HG02970 (cell line): ENCODE measurements at regions not wholly inside any gene's neighbourhood (a gene's known extent, or its start where the extent isn't known, plus 50 kb on each side); places are given as distances from the start of the nearest gene placed in this dataset.

ENCODE experiments used
- ATAC-seq: cut with Tn5 transposase; IDR thresholded peaks from one replicate; pipeline ENCODE4 v1.9.1; 2021; ENCODE audit warnings: mild to moderate bottlenecking, moderate library complexity, moderate number of reproducible peaks; ENCODE audit not compliant: unreplicated experiment, low FRiP score

DNA sequence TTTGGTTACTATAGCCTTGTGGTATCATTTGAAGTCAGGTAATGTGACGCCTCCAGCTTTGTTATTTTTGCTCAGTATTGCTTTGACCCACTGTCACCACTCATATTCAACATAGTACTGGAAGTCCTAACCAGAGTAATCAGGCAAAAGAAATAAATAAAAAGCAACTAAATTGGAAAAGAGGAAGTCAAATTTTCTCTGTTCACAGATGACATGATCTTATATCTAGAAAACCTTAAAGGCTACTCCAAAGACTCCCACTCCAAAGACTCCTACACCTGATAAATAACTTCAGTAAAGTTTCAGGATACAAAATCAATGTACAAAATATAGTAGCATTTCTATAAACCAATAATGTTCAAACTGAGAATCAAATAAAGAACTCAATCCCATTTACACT lies 348.6 kb downstream of the CXXC4 start:
- no peak for ATAC-seq

DNA sequence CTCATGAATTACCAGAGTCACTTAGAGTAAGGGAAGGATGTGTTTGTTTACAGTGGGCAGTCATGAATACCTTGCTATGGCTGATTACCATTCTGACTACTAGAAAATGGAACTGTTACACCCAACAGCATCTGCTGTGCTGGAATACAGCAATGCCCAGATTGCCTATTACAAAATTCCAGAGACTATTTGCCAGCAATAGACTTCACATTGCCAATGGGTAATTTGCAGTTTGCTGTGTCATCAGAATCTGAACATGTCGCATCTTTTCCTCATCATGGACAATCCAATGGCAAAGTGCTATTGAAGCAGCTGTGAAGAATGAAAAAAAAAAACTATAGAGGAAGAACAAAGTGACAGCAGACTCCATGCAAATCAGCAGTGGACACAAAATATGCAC lies 356.6 kb downstream of the CXXC4 start:
- no peak for ATAC-seq

- ATAC-seq, result no peak
Measured at GRCh38 chr4:104129243-104129642, 365.5 kb downstream of the CXXC4 start.

GRCh38 chr4:104128850-104129213 lies 365.9 kb downstream of the CXXC4 start:
- no peak for ATAC-seq

DNA sequence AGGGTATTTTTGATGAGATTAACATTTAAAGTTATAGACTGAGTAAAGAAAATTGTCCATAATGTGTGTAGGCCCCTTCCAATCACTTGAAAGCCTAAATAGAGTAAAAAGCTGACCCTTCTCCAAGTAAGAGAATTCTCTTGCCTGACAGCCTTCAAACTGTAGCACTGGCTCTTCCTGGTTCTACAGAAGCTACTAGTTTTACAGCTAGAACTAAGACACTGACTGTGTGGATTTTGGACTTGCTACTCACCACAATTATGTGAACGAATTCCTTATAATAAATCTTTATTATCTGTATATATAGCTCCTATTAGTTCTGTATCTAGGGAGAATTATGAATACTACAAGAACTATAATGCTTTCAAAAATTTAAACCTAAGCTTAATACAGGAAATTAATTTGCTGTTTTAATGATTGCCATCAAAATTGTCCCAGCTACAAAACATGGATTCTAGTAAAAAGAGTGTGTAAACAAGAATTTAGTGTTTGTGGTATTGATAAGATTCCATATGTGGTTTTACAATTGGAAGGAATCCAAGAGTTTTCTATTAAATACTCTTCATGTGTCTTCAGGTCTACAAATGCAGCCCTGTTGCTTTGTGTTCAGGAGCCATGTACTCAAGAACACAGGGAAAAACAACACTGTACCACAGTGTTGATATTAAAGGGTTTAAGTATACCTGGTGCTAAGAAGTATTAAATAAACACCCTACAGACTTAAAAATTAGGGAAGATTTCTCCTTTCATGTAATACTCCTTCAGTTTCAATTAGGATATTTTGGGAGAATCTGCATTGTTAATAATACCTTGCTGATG lies 366.5 kb downstream of the CXXC4 start:
- no peak for ATAC-seq

- ATAC-seq, result no peak
Measured at GRCh38 chr4:104123021-104123420, 371.7 kb downstream of the CXXC4 start.

DNA sequence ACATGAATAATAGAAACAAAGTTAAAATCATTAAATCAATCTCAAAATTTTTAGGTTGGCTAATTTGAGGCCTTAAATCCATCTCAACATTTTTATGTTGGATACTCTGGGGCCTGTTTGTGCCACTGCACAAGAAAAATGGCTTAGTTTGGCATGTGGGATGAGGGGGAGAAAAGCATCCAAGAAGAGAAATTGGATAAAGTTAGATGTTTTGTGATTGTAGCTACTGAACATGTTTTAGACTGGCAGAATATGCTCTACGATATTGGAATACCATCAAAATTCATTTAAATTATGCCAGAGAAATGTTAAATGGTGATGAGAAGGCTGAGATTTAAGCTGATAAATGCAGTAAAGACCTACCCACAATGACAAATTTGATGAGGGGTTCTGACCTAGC lies 376.9 kb downstream of the CXXC4 start:
- no peak for ATAC-seq

DNA sequence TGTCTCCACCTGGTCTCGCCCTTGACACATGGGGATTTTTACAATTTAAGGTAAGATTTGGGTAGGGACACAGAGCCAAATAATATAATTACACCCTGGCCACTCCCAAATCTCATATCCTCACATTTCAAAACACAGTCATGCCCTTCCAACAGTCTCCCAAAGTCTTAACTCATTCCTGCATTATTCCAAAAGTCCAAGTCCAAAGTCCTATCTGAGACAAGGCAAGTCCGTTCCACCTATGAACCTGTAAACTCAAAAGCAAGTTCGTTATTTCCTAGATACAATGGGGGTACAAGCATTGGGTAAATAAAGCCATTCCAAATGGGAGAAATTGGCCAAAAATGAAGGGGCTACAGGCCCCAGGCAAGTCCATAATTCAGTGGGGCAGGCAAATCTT lies 380.8 kb downstream of the CXXC4 start:
- no peak for ATAC-seq

GRCh38 chr4:104099141-104099540 lies 379.4 kb upstream of the TACR3 start:
- ATAC-seq, result no peak

DNA sequence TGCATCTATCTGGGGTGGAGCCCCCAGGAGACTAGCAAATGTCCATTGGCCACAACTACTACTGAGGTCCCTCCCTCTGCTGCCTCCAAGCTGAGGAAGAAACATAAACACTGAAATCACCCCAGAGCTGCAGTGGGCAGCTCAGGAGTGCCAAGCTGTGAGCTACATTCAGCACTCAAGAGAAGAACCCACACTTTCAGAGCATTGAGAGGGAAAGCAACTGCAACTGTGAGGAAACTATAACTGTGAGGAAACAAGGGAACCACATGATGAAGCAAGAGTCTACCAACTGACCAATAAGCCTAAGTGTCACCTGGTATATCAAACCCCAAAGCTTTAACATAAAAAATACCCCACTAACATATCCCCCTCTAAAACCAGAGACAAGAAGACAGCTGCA lies 373.5 kb upstream of the TACR3 start:
- ATAC-seq, result no peak

DNA sequence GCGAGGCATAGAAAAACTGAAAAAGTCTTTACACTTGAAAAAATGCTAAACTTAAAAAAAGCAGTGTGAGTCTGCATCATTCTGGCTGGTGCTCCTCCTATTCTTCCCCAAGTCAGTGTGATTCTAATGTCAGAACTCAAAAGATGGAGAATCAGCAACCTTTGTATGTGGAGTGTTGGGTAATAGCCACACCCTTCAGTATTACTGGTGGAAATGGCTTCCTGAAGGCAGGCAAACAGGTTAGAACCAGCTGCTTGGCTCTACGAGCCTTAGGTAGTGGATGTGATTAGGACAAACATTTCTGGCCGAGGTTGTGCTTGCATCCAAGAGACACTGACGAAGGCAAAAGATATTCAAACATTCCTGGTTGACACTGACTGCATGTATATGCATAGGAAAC lies 353.4 kb upstream of the TACR3 start:
- no peak for ATAC-seq

DNA sequence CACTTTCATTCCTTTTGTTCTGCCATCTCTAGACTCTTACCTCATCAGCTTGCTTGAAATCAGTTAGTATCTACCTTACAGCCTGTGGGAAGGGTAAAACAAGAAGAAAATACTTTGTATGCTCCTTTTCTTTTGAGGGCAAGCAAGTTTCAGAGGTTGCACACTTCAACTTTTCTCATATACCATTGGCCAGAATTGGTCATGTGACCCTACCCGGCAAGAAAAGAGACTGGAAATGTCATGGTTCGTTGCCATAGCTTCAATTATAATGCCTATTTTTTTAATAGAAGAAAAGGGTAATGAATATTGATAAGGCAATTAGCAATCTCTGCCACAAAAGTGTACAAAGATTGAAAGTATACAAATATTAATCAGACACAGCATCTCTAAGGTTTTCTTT lies 346.7 kb upstream of the TACR3 start:
- no peak for ATAC-seq

DNA sequence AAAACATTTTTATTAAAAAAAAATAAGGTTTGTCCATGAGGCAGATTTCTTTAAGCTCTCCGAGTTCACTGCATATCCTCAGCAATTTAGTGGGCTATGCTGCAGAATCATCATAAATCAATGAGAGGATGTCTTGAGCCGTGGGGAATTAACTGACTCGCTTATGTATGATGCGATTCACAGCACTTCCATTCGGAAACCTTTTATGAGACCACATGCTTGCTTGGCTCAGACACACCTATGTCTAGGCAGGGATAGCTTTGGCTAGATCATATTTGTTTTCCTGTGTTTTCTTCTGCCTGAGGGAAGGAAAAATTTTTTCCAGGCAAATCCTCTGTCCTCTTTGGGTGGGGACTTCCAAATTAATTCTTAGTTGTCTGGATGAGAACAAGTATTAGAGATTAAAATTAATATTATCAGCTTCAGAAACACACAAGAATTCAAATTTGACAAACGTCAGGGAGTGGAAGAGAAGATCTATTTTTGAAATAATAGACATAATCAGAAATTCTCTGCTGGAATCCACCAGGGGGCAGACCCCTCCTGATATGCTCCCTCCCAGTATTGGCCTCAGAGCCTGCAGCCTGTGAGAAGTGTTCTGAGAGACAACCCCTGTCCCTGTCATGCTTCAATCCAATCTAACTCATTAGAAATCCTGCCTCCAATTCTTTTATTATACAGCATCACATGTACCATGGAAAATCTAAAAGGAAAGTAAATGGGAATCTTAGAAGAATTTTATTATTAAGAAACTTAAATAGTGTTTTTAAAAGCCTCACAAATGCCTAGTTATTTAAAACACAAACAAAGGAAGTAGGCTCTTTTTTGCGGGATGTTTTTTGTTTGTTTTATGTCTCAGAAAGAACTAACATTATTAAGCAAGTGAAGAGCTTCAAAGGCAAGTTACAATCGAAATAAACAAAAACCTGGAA lies 345.1 kb upstream of the TACR3 start:
- peak; percentile 52 for ATAC-seq

- ATAC-seq, result no peak
Measured at GRCh38 chr4:104063341-104063740, 343.6 kb upstream of the TACR3 start.

DNA sequence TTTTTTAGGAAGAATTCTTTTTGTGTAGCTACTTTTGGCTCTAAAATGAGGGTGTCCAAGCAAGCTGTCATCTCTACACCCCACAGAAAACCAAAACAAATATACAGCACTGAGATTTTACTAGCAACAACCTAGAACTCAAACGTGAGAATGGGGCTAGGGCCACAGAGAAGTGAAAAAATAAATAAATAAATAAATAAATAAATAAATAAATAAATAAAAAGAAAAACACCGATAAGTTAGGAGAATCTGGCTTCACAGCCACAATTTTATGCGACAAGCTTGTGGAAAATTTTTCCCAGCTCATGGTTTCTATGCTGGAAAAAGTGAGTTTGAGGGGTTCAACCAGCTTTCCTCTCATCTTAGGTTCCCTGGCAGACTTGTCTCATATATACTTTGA lies 324.6 kb upstream of the TACR3 start:
- no peak for ATAC-seq

- no peak for ATAC-seq
Measured at GRCh38 chr4:104032896-104033295, 313.1 kb upstream of the TACR3 start.

DNA sequence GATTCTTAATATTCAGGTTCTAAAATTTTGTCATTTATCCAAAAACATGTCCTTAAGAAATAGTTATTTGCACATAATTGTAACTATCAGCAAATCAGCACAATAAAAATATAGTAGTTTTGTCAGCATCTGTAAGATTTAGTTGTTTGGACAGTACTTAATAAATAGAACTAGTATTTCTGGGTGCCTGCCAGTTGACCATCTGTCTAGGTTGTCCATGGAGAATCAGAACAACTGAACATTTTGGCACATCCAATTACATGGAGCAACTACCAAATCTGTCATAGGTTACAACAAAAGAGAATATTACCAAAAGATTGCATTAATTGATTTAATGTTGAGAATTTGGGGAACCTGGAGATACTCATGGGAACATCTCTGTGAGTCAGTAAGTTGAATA lies 305.5 kb upstream of the TACR3 start:
- no peak for ATAC-seq

GRCh38 chr4:104022831-104023230 lies 303.0 kb upstream of the TACR3 start:
- no peak for ATAC-seq

GRCh38 chr4:104022226-104022625 lies 302.4 kb upstream of the TACR3 start:
- no peak for ATAC-seq

- ATAC-seq, result no peak
Measured at GRCh38 chr4:104020641-104021040, 300.9 kb upstream of the TACR3 start.

GRCh38 chr4:104017213-104017612 lies 297.4 kb upstream of the TACR3 start:
- ATAC-seq, result no peak

DNA sequence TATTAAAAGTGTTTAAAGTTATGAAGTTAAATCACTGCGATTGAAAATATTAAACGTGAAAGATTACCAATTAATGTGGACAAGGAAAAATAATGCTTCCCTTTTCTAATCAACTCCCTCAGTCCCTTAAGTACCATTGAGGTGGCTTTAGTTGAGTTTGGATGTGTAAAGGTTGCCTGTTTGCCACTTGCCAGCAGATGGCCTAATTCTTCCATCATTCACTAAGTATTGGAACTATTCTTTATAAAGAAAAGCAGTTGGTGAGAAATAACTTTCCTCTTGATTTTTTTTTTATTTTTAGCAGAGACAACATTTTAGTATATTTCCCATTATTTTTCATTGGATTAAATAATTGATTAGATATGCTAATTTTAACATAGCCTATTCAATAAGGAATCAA lies 295.9 kb upstream of the TACR3 start:
- ATAC-seq, result no peak
